Prostate gland (tissue), 2 donors: ENCODE measurements at regions not wholly inside any gene's neighbourhood (a gene's known extent, or its start where the extent isn't known, plus 50 kb on each side); places are given as distances from the start of the nearest gene placed in this dataset.

Experiments used
- CTCF ChIP-seq, 4 experiments: fragments of 200-600 bp in 2 of 4; fragments of 450-650 bp in 2 of 4; sonication (generic) in 2 of 4; IDR thresholded peaks; 1 replicate in 3 of 4; 2 replicates in 1 of 4; pipeline ENCODE4 v1.5.1; 2016 to 2019; ENCODE audit warnings: antibody characterized with exemption in 4 of 4, mild to moderate bottlenecking in 2 of 4, moderate library complexity in 2 of 4
- POLR2A ChIP-seq: fragments of 450-650 bp; IDR thresholded peaks from one replicate; pipeline ENCODE4 v1.6.1; 2016; ENCODE audit warnings: antibody characterized with exemption, mild to moderate bottlenecking

GRCh38 chr12:59414051-59414450 lies 181.8 kb upstream of the SLC16A7 start:
- TF ChIP-seq CTCF (IDR thresholded peaks at IDR 0.05) = no peak
- no peak for TF ChIP-seq POLR2A
